Psoas muscle (tissue), 7 donors: ENCODE measurements at regions not wholly inside any gene's neighbourhood (a gene's known extent, or its start where the extent isn't known, plus 50 kb on each side); places are given as distances from the start of the nearest gene placed in this dataset.

Source experiments
- ATAC-seq, 4 donors: fragments of 200-7000 bp; cut with Tn5 transposase; one replicate each; pipeline ENCODE4 v1.9.1; 2020; ENCODE audit warnings: moderate library complexity in 3 of 4, mild to moderate bottlenecking in 2 of 4
- DNase-seq, 2 donors: peaks; one replicate each; pipeline ENCODE4 v3.0.0-alpha.2; 2020
- H3K27ac ChIP-seq: fragments of 200-600 bp; one replicate; pipeline ENCODE4 v1.8.0; 2022
- H3K27me3 ChIP-seq, 3 donors: fragments of 200-600 bp in 1 of 3; one replicate each; pipeline versions ENCODE4 v1.6.1 to v1.8.0; 2013 to 2022; ENCODE audit warnings: low read length in 2 of 3, mild to moderate bottlenecking in 2 of 3, moderate library complexity in 1 of 3; ENCODE audit not compliant: insufficient read depth in 3 of 3
- H3K36me3 ChIP-seq, 2 donors: fragments of 200-600 bp in 1 of 2; one replicate each; pipeline versions ENCODE4 v1.6.1 to v1.8.0; 2013 to 2022; ENCODE audit warnings: low read depth in 1 of 2, mild to moderate bottlenecking in 1 of 2, moderate library complexity in 1 of 2; ENCODE audit not compliant: insufficient read depth in 1 of 2
- H3K4me1 ChIP-seq: fragments of 200-600 bp; one replicate; pipeline ENCODE4 v1.8.0; 2022
- H3K4me3 ChIP-seq: fragments of 200-600 bp; one replicate; pipeline ENCODE4 v1.8.0; 2022; ENCODE audit warnings: mild to moderate bottlenecking
- H3K9me3 ChIP-seq: fragments of 200-600 bp; one replicate; pipeline ENCODE4 v1.8.0; 2022
- CTCF ChIP-seq: fragments of 200-600 bp; IDR thresholded peaks from one replicate; pipeline ENCODE4 v1.8.0; 2022; ENCODE audit warnings: antibody characterized with exemption
- WGBS, 3 donors: extraction: QIAGEN DNeasy Blood & Tissue Kit; methylation state at CpG; one replicate each; pipeline versions ENCODE4 v1.1.6 to v1.1.7; 2013; 5-methylcytosine and 5-hydroxymethylcytosine counted together
- intact Hi-C, 2 donors: fragments of 100-400 bp; cut with DNase I; formaldehyde crosslinking; loops; one replicate each; pipeline versions ENCODE4 v1.11.0 to v1.14.2; 2022
- donor health status: healthy with polysubstance abuse.
- donor health status: DM: no; HTN: no; CAD: no; lungs with moderate emphysema.
- donor health status: Bipolar disorder and iron deficiency.
- donor health status: healthy.
- donor health status: DM: yes; HTN: yes; CAD: no.
- donor health status: DM: no; HTN: no; CAD: no.
- donor health status: DM: yes; HTN: yes; CAD: no.

- TF ChIP-seq CTCF, result no peak
- WGBS, 3 donors, result 68 to 89% (median 78%) methylated on average over 1 of the region's 1 CpG
- intact Hi-C loops, result no loop called here
- Histone ChIP-seq H3K4me1 (no peaks in the 10 kb centered on the region), H3K27me3 (no peaks in the 10 kb centered on the region), H3K36me3 (no peaks in the 10 kb centered on the region), H3K4me3 (no peak overlapping the region), H3K9me3 (no peaks in the 10 kb centered on the region), H3K27ac (no peak overlapping the region)
- ATAC-seq (no peak), DNase-seq (no peak)
Measured at GRCh38 chr1:172832006-172832725, 173.3 kb downstream of the FASLG start.

- 73 to 80% (median 74%) methylated on average over 2 of the region's 2 CpGs for WGBS, 3 donors
- H3K36me3 ChIP-seq, result no peaks in the 10 kb centered on the region
- TF ChIP-seq CTCF, result no peak
- no peaks in the 10 kb centered on the region for H3K9me3 ChIP-seq
- intact Hi-C loops, result no loop called here
- no peak for DNase-seq
- no peaks in the 10 kb centered on the region for H3K4me1 ChIP-seq
- no peak overlapping the region for H3K4me3 ChIP-seq
- no peaks in the 10 kb centered on the region for H3K27me3 ChIP-seq
- H3K27ac ChIP-seq, result no peak overlapping the region
- no peak for ATAC-seq
Measured at GRCh38 chr1:172833954-172834353, 175.1 kb downstream of the FASLG start.

GRCh38 chr1:172834609-172835008 is 175.7 kb downstream of the FASLG start:
- DNase-seq (no peak), ATAC-seq (no peak)
- 66 to 71% (median 69%) methylated on average over 5 of the region's 5 CpGs for whole genome bisulfite sequencing, 3 donors
- Histone ChIP-seq H3K27me3 (no peaks in the 10 kb centered on the region), H3K9me3 (no peaks in the 10 kb centered on the region), H3K27ac (no peak overlapping the region), H3K4me1 (no peaks in the 10 kb centered on the region), H3K4me3 (no peak overlapping the region), H3K36me3 (no peaks in the 10 kb centered on the region)
- TF ChIP-seq CTCF, result no peak
- intact Hi-C loops, result no loop called here

- H3K36me3 ChIP-seq, result no peaks in the 10 kb centered on the region
- no peak overlapping the region for H3K27ac ChIP-seq
- ATAC-seq, result no peak
- WGBS, 3 donors, result 86 to 88% (median 87%) methylated on average over 2 of the region's 2 CpGs
- TF ChIP-seq CTCF, result no peak
- H3K4me3 ChIP-seq, result no peak overlapping the region
- intact Hi-C loops, result no loop called here
- H3K9me3 ChIP-seq, result no peaks in the 10 kb centered on the region
- H3K27me3 ChIP-seq, result no peaks in the 10 kb centered on the region
- no peaks in the 10 kb centered on the region for H3K4me1 ChIP-seq
- DNase-seq, result no peak
Measured at GRCh38 chr1:172835834-172836233, 176.9 kb downstream of the FASLG start.
